ENCODE measurements at regions not wholly inside any gene's neighbourhood (a gene's known extent, or its start where the extent isn't known, plus 50 kb on each side); places are given as distances from the start of the nearest gene placed in this dataset.

DNA sequence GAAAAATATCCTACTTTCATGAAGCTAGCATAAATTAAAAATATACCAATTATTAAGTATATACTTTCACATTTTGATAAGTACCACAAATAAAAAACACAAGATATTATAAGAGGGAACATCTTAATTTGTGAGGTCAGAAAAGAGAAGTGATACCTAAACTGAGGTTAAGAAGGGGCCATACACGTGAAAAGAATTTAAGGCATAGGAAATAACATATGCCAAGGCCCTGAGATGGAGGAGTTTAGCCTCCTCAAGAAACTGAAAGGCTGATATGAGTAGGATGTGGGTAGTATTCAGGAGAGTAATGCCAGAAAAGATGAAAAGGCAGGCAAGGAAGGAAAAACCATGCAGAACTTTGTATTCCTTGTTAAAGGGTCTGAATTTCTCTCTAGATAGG, 116.6 kb upstream of the HTR1E start:
- Mint-ChIP-seq H3K27me3 (ENCODE audit: low read depth, poor library complexity) (no peaks in the 10 kb centered on the region), H3K36me3 (ENCODE audit: low read depth) (no peaks in the 10 kb centered on the region)

DNA sequence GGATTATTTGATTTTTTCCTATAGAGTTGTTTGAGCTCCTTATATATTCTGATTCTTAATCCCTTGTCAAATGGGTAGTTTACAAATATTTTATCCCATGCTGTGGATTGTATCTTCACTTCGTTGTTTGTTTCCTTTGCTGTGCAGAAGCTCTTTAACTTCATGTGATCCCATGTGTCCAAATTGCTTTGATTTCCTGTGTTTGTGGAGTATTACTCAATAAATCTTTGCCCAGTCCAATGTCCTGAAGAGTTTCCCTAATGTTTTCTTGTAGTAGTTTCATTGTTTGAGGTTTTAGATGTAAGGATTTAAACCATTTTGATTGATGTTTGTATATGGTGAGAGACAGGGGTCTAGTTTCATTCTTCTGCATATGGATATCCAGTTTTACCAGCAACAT, 143.7 kb upstream of the HTR1E start:
- Mint-ChIP-seq H3K4me3 (no peak overlapping the region), H3K36me3 (ENCODE audit: low read depth) (no peaks in the 10 kb centered on the region), H3K9me3 (no peaks in the 10 kb centered on the region), H3K4me1 (no peaks in the 10 kb centered on the region), H3K27me3 (ENCODE audit: low read depth, poor library complexity) (no peaks in the 10 kb centered on the region), H3K27ac (no peak overlapping the region)
- TF ChIP-seq, protein P1, sequence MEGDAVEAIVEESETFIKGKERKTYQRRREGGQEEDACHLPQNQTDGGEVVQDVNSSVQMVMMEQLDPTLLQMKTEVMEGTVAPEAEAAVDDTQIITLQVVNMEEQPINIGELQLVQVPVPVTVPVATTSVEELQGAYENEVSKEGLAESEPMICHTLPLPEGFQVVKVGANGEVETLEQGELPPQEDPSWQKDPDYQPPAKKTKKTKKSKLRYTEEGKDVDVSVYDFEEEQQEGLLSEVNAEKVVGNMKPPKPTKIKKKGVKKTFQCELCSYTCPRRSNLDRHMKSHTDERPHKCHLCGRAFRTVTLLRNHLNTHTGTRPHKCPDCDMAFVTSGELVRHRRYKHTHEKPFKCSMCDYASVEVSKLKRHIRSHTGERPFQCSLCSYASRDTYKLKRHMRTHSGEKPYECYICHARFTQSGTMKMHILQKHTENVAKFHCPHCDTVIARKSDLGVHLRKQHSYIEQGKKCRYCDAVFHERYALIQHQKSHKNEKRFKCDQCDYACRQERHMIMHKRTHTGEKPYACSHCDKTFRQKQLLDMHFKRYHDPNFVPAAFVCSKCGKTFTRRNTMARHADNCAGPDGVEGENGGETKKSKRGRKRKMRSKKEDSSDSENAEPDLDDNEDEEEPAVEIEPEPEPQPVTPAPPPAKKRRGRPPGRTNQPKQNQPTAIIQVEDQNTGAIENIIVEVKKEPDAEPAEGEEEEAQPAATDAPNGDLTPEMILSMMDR (IDR thresholded peaks at IDR 0.05): no peak
- no peak for DNase-seq

More for the DNA sequence above, 116.6 kb upstream of the HTR1E start:
- H3K4me1 Mint-ChIP-seq: no peaks in the 10 kb centered on the region
- no peak for DNase-seq
- H3K27ac Mint-ChIP-seq: no peak overlapping the region
- TF ChIP-seq, protein P1 (IDR thresholded peaks at IDR 0.05): no peak
- no peaks in the 10 kb centered on the region for H3K9me3 Mint-ChIP-seq
- no peak overlapping the region for H3K4me3 Mint-ChIP-seq

DNA sequence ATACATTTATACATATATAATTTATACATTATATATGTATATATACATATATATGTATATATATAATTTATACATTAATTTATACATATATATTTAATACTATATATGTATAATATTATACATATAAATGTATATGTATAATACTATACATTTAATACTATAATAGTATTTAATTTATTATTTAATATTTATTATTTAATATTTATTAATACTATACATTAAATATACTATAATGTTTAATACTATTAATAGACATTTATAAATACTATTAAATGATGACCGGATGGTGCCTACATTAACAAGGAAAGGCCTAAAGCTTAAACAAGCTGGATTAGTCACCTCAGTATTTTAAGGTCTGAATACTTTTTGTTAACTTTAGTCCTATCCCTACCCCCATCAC, 145.9 kb upstream of the HTR1E start:
- no peaks in the 10 kb centered on the region for H3K4me1 Mint-ChIP-seq
- H3K4me3 Mint-ChIP-seq: no peak overlapping the region
- no peak overlapping the region for H3K27ac Mint-ChIP-seq
- no peak for DNase-seq
- no peaks in the 10 kb centered on the region for H3K9me3 Mint-ChIP-seq
- TF ChIP-seq, protein P1 (IDR thresholded peaks at IDR 0.05): no peak
- no peaks in the 10 kb centered on the region for H3K36me3 Mint-ChIP-seq (ENCODE audit: low read depth)
- H3K27me3 Mint-ChIP-seq (ENCODE audit: low read depth, poor library complexity): no peaks in the 10 kb centered on the region

DNA sequence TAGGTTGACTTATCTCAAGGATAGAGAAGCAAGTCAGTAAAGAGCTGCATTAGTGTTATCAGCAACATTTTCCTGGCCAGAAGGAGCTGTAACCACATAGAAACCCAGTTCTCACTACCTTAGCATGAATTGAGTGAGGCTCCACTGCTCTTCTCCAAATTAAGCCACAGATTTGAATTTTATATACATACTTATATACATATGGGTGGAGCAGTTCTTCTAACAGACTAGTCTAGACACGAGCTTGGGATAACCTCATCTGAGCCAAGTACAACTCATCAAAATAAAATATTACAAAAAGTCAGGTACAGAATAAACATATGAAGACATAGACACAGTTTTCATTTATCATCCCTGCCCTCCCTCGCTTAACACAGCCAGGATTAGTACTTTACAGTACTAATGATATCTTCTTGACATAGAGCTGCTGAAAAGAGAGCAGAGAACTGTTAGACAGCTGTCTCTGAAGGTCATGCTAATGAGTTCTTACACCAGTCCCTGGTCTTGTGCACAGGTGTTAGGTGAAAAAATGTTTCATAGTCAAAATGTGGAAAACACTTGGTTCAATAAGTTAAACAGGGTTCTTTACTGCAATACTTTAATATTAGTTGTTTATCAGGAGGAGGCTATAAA, 147.4 kb upstream of the HTR1E start:
- Mint-ChIP-seq H3K9me3 (no peaks in the 10 kb centered on the region), H3K4me1 (no peaks in the 10 kb centered on the region), H3K27me3 (ENCODE audit: low read depth, poor library complexity) (no peaks in the 10 kb centered on the region), H3K36me3 (ENCODE audit: low read depth) (no peaks in the 10 kb centered on the region), H3K4me3 (no peak overlapping the region), H3K27ac (no peak overlapping the region)
- TF ChIP-seq, protein P1 (IDR thresholded peaks at IDR 0.05): no peak
- no peak for DNase-seq

DNA sequence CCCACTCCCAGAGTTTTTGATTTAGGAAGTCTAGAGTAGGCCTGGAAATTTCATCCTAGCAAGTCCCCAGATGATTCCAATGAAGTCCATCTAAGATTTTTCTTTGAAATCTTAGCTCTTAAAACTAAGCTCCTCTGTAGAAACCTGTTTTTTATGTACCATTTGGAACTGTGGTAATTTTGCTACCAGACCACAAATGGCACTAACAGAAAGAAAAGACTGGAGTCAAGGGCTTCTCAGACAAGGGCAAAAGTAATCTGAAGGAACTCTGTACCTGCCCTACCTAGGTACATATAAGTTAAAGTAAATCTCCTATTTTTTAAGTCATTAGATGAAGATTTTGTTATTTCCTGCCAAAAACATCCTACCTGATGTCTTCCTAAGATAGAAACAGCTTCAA, 155.0 kb upstream of the HTR1E start:
- no peak for DNase-seq
- TF ChIP-seq, protein P1 (IDR thresholded peaks at IDR 0.05): no peak
- Mint-ChIP-seq H3K4me3 (no peak overlapping the region), H3K9me3 (no peaks in the 10 kb centered on the region), H3K36me3 (ENCODE audit: low read depth) (no peaks in the 10 kb centered on the region), H3K4me1 (no peaks in the 10 kb centered on the region), H3K27ac (no peak overlapping the region), H3K27me3 (ENCODE audit: low read depth, poor library complexity) (peaks cover 3% of the 10 kb centered on the region)

DNA sequence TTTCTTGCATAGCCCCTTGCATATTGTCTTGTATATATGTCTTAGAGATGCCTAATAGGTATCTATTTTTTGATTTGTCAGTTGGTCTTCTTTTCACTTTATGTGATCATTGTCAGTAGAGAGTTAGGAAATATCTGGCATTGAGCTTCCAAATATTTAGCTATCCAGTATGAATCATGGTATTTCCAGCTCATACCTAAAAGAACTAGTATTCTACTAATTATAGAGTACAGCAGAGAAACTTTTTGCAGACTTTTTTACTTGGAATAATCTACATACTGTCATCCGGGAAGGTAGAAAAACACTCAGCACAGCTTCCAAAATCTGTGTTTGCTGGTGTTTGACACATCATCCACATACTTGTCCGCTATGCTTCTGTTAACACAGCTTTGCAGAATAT, 156.4 kb upstream of the HTR1E start:
- DNase-seq: no peak
- no peaks in the 10 kb centered on the region for H3K9me3 Mint-ChIP-seq
- no peak overlapping the region for H3K4me3 Mint-ChIP-seq
- no peaks in the 10 kb centered on the region for H3K4me1 Mint-ChIP-seq
- no peaks in the 10 kb centered on the region for H3K36me3 Mint-ChIP-seq (ENCODE audit: low read depth)
- TF ChIP-seq, protein P1 (IDR thresholded peaks at IDR 0.05): no peak
- peaks cover 3% of the 10 kb centered on the region for H3K27me3 Mint-ChIP-seq (ENCODE audit: low read depth, poor library complexity)
- no peak overlapping the region for H3K27ac Mint-ChIP-seq
